HG02678 (cell line): ENCODE measurements at regions not wholly inside any gene's neighbourhood (a gene's known extent, or its start where the extent isn't known, plus 50 kb on each side); places are given as distances from the start of the nearest gene placed in this dataset.
"Not testable (repeated sequence)": the region's sequence is repeated elsewhere in the genome, so short reads cannot be mapped to it uniquely, and the experiment has no call there.

ENCODE experiments used
- ATAC-seq: cut with Tn5 transposase; IDR thresholded peaks from one replicate; pipeline ENCODE4 v1.9.1; 2021; ENCODE audit warnings: mild to moderate bottlenecking, moderate library complexity; ENCODE audit not compliant: unreplicated experiment

GRCh38 chr4:129839687-129840086 is 743.7 kb downstream of the C4orf33 start:
- ATAC-seq, result no peak

DNA sequence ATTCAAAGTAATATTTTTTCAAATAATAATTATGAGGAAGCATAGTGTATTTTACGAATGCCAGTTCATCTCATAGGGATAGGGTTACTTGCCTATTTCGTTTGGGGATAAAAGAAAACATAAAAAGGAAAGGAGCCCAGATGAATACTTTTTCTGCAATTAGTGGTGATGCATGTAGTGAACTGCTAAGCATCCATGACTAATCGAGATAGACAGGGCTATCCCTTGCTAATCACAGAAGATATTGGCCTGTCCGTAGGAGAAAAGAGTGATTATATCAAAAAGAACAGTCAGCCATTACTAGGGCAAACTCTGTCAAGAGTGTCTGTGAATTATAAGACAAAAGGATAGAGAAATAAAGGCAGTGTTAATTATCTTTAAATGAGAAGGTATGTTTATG is 746.1 kb downstream of the C4orf33 start:
- ATAC-seq, result no peak

DNA sequence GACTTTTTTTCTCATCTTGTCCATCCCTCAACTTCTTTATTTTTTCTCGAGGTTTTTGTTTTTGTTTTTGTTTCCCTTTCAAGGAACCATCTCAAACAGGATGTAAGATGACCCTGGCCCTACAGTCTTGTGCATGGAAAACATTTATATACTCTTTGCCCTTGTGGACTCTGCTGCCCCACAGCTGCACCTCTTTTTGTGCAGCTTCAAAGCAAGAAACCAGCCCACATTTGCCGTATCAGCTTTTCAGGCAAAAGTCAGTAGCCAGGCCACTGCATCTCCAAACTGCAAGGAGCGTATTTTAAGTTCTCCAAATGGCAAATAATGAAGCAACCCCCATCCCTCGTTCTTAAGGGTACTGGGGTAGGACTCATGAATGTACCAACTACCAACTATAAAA is 756.5 kb downstream of the C4orf33 start:
- ATAC-seq, result no peak

- not testable (repeated sequence) for ATAC-seq
These were observed 757.9 kb downstream of the C4orf33 start for GRCh38 chr4:129853685-129854467.

DNA sequence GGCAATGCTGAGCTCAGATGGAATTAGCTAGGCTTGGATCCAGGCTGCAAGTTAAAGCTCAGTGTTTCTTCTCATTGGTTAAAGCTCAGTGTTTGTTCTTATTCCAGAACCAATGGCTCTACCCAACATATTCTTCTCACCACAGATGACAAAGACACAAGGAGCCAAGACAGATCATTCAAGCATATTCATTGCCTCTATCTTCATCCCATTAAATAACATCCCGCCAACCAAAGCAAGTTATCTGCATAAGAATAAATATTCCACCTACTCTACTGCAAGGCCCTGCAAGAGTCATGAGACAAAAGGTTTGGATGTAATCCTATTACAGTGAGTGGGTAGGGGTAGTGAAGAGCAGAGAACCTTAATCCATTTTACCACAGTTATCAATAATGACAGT is 766.5 kb downstream of the C4orf33 start:
- no peak for ATAC-seq

GRCh38 chr4:129863206-129863605 is 767.3 kb downstream of the C4orf33 start:
- no peak for ATAC-seq

GRCh38 chr4:129883996-129884395 is 788.0 kb downstream of the C4orf33 start:
- no peak for ATAC-seq

- ATAC-seq, result no peak
These were observed 801.2 kb downstream of the C4orf33 start for GRCh38 chr4:129897111-129897510.

DNA sequence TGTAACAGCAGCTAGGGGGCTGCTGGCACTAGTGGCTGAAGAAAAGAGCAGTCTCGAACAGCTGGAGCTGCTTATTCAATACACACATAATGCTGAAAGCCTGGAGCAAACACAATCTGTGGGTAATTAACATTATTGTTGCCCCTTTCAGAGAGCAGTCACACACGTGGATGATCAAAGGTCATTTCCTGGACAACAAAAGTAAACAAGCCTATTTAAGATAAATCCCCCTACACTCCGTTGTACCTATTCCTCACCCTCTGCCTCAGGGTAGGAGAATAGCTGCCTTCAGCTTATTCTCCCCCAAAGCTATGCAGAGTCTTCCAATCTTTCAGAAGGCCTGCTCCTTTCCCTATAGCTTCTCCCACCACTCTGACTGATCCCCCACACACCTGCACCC is 803.9 kb downstream of the C4orf33 start:
- no peak for ATAC-seq

DNA sequence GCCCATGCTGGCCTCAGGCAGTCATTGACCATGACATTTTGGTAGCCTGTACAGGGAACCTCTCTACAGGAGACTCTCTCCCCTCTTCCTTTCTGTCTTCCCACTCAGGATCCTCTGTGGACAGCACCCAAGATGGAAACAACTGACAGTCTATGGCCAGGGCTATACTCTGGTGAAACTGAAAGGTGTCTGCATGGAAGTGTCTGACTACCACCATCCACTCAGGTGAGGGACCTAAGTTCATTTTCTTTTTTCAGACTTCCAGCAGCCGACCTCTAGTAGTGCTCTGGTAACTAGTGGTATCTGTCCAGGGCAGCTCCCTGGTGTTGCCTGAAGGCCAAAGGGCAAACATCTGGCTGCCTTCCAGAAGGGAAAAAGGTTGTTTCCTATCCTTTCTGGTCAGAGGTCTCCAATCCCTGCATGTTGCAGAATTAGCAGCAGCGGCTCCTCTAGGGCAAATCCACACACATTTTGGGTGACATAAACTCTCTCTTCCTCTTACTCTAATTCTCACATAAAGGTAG is 804.5 kb downstream of the C4orf33 start:
- no peak for ATAC-seq

GRCh38 chr4:129901205-129901604 is 805.3 kb downstream of the C4orf33 start:
- no peak for ATAC-seq

DNA sequence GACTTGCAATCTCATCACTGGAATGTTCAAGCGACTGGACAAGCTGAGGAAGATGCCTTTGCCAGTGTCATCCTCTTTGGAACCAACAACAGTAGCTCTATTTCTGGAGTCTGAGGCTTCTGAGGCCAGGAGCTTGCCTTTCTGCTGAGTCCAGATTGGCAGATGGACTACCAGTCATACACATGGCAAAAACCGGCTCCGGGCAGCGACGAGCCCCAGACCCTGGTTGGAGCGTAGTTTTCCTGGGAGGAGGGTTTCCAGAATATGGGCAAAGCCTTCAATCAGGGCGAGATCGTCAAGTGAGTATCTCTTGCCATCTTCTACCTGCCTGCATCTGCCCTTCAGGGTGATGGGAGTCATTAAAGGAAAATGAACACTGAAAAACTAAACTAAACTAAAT is 807.9 kb downstream of the C4orf33 start:
- no peak for ATAC-seq

DNA sequence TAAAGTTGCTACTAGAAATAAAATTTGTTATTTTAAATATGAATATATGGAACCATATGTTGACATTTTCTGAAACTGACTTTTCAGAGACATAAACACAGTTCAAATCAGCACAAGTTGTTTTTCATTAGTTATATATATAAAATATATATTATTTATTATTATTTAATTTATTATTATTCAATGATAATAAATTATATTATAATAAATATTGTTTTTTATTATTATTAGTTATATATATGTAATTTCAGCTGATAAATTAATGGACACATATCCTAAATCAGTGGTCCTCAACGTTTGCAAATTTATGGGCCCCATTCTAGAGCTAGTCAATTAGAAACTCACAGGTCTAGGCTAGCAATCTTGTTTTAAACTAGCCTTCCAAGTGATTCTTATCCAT is 809.3 kb downstream of the C4orf33 start:
- no peak for ATAC-seq

GRCh38 chr4:129908117-129908516 is 812.2 kb downstream of the C4orf33 start:
- no peak for ATAC-seq

GRCh38 chr4:129916991-129917390 is 821.0 kb downstream of the C4orf33 start:
- ATAC-seq, result no peak

GRCh38 chr4:129917651-129918050 is 821.7 kb downstream of the C4orf33 start:
- no peak for ATAC-seq

DNA sequence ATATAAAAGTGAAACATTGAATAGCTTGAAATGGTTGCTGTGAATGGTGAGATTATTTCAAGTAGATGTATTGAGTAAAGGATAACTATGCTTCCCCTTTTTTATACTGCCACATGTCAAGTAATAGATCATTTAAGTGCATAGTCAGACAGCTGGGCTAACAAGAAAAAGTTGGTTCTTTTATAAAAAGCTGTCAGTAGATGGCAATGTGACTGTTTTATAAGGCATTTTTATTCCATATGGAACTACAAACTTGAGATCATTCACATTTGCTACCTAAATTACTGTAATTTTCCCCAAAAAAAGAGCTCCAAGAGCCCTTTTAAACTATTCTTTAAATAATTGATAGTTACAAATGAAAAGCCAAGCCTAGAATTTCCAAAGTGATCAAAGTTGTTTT is 831.0 kb downstream of the C4orf33 start:
- no peak for ATAC-seq

DNA sequence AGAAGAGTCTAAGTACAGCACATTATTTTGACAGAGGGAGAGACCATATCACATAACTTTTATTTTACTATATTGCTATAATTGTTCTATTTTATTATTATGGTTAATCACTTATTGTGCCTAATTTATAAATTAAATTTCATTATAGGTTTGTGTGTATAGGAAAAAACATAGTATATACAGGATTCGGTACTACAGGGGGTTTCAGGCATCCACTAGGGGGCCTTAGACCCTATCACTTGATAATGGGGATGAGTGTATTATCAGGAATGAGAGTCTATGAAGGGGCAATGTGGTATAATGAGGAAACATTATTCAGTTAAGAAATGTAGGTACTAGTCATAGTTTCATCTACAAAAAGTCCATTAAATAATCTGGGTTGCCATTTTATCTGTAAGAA is 833.1 kb downstream of the C4orf33 start:
- no peak for ATAC-seq

DNA sequence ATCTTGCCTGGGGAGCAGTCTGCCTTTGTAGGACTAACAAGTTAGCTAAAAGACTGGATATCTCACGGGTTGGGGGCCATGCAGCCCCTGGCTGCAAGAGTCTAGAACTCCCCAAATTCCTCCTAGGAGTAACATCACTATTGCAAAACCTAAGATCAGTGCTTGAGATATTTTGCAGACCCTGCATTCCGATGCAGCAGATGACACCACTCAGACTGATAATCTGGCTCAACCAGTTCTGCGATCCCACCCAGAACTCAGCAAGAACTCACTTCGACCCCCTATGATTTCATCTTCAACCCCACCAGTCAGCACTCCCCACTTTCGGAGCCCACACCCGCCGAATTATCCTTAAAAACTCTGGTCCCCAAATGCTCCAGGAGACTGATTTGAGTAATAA is 834.0 kb downstream of the C4orf33 start:
- ATAC-seq, result no peak

- ATAC-seq, result no peak
These were observed 854.3 kb downstream of the C4orf33 start for GRCh38 chr4:129950217-129950616.

- ATAC-seq, result no peak
These were observed 870.2 kb downstream of the C4orf33 start for GRCh38 chr4:129966175-129966574.

GRCh38 chr4:129968366-129968765 is 872.4 kb downstream of the C4orf33 start:
- no peak for ATAC-seq

- ATAC-seq, result no peak
These were observed 872.8 kb downstream of the C4orf33 start for GRCh38 chr4:129968778-129969177.
